GM12878 (cell line): ENCODE measurements at regions not wholly inside any gene's neighbourhood (a gene's known extent, or its start where the extent isn't known, plus 50 kb on each side); places are given as distances from the start of the nearest gene placed in this dataset.

ENCODE experiments used
- ATAC-seq: fragments of 200-7000 bp; cut with Tn5 transposase; 3 replicates; pipeline ENCODE4 v1.9.1; 2020; ENCODE audit warnings: mild to moderate bottlenecking, moderate library complexity
- BruUV-seq: library from RNA; stranded (reverse); fragments of 400-500 nt; replicated peaks from 2 replicates; lab custom pipeline; 2021; lab: Mats Ljungman, UMichigan
- CTCF ChIA-PET: fragments of 300-600 bp; sonication (Branson Sonifier 250); formaldehyde crosslinking; extraction: SDS; loops from one replicate; lab custom pipeline; 2021; ENCODE audit warnings: inconsistent platforms; lab: Yijun Ruan, JAX
- POLR2A ChIA-PET: fragments of 350-600 bp; formaldehyde crosslinking; extraction: SDS; loops from one replicate; lab custom pipeline; 2021; ENCODE audit warnings: inconsistent platforms; lab: Charles Lee
- RAD21 ChIA-PET: fragments of 300-600 bp; sonication (Branson Sonifier 250); formaldehyde crosslinking; loops from one replicate; lab custom pipeline; 2023; ENCODE audit warnings: antibody characterized with exemption; ENCODE audit not compliant: unreplicated experiment; lab: Charles Lee
- SMC1A ChIA-PET: fragments of 300-600 bp; sonication (Branson Sonifier 250); formaldehyde crosslinking; loops from one replicate; lab custom pipeline; 2023; ENCODE audit not compliant: unreplicated experiment, uncharacterized antibody; lab: Charles Lee
- DNase-seq: peaks from one replicate; pipeline ENCODE4 v3.0.0-alpha.2; 2011; ENCODE audit warnings: low read depth, low spot score
- FAIRE-seq: peaks from 3 replicates; lab custom pipeline; 2011; peaks lifted over from hg19 to GRCh38; lab: Jason Lieb, UNC
- H2AFZ ChIP-seq: 2 replicates; pipeline ENCODE4 v1.6.0; 2011; ENCODE audit warnings: low read depth, low read length, control low read depth; ENCODE audit not compliant: control insufficient read depth
- H3K27ac ChIP-seq: 2 replicates; pipeline ENCODE4 v1.5.1; 2011; ENCODE audit warnings: control low read depth; ENCODE audit not compliant: control insufficient read depth, insufficient read depth
- H3K27me3 ChIP-seq, 2 experiments: replicated peaks in 1 of 2; 2 replicates each; pipeline versions ENCODE4 v1.6.0 to v1.6.1; 2011; ENCODE audit warnings: low read length in 1 of 2; ENCODE audit not compliant: control insufficient read depth in 2 of 2, insufficient read depth in 2 of 2
- H3K36me3 ChIP-seq, 2 experiments: 2 replicates each; pipeline ENCODE4 v1.5.1; 2011; ENCODE audit warnings: low read length in 1 of 2; ENCODE audit not compliant: control insufficient read depth in 2 of 2, insufficient read depth in 2 of 2
- H3K4me1 ChIP-seq: 2 replicates; pipeline ENCODE4 v1.6.1; 2011; ENCODE audit warnings: mild to moderate bottlenecking, low read length, moderate library complexity, mixed read lengths; ENCODE audit not compliant: control insufficient read depth, insufficient read depth
- H3K4me2 ChIP-seq: 2 replicates; pipeline ENCODE4 v1.6.0; 2011; ENCODE audit warnings: control low read depth; ENCODE audit not compliant: control insufficient read depth, insufficient read depth
- H3K4me3 ChIP-seq: fragments of 200-600 bp; sonication (generic); 2 replicates; pipeline ENCODE4 v1.5.1; 2016
- H3K79me2 ChIP-seq: 2 replicates; pipeline ENCODE4 v1.6.0; 2011; ENCODE audit warnings: low read length; ENCODE audit not compliant: control insufficient read depth, insufficient read depth
- H3K9ac ChIP-seq: 2 replicates; pipeline ENCODE4 v1.8.0; 2011; ENCODE audit warnings: low read length, control low read depth, mixed read lengths; ENCODE audit not compliant: control insufficient read depth, insufficient read depth
- H3K9me3 ChIP-seq: replicated peaks from 3 replicates; pipeline ENCODE4 v1.5.1; 2011; ENCODE audit warnings: mild to moderate bottlenecking, low read length; ENCODE audit not compliant: control insufficient read depth, insufficient read depth
- H4K20me1 ChIP-seq: 2 replicates; pipeline ENCODE4 v1.6.0; 2011; ENCODE audit not compliant: control insufficient read depth, insufficient read depth
- HCFC1 ChIP-seq: fragments of 150-350 bp; IDR thresholded peaks from 2 replicates; pipeline ENCODE4 v1.6.1; 2014; ENCODE audit warnings: low read length
- IKZF2 ChIP-seq, 2 experiments: fragments of 450-650 bp; IDR thresholded peaks; 2 replicates each; pipeline ENCODE4 v1.6.1; 2017; ENCODE audit warnings: mild to moderate bottlenecking in 2 of 2, moderate library complexity in 2 of 2
- JUNB ChIP-seq: IDR thresholded peaks from 2 replicates; pipeline ENCODE4 v1.6.1; 2016; ENCODE audit warnings: antibody characterized with exemption, mild to moderate bottlenecking
- MXI1 ChIP-seq: fragments of 150-350 bp; IDR thresholded peaks from 2 replicates; pipeline ENCODE4 v1.6.1; 2011; ENCODE audit warnings: low read depth, mild to moderate bottlenecking, inconsistent platforms, low read length, improper control_type of control experiment
- NFIC ChIP-seq: IDR thresholded peaks from 2 replicates; pipeline ENCODE4 v1.6.1; 2012; ENCODE audit warnings: low read depth, mild to moderate bottlenecking, inconsistent platforms, low read length, moderate library complexity
- NR2C1 ChIP-seq: fragments of 450-650 bp; IDR thresholded peaks from 2 replicates; pipeline ENCODE4 v1.6.1; 2017; ENCODE audit warnings: antibody characterized with exemption, mild to moderate bottlenecking, moderate library complexity
- REST ChIP-seq: IDR thresholded peaks from 2 replicates; pipeline ENCODE4 v1.6.1; 2012; ENCODE audit warnings: mild to moderate bottlenecking, low read depth, low read length
- SIN3A ChIP-seq: IDR thresholded peaks from 2 replicates; pipeline ENCODE4 v1.6.1; 2012; ENCODE audit warnings: low read depth, low read length, improper control_type of control experiment
- STAT1 ChIP-seq: fragments of 450-650 bp; conservative IDR thresholded peaks from 2 replicates; pipeline ENCODE4 v1.6.1; 2014; ENCODE audit warnings: antibody characterized with exemption, mild to moderate bottlenecking
- YY1 ChIP-seq: IDR thresholded peaks from 2 replicates; pipeline ENCODE4 v1.6.1; 2011; ENCODE audit warnings: low read depth, mild to moderate bottlenecking, low read length
- ZNF217 ChIP-seq: fragments of 450-650 bp; IDR thresholded peaks from 2 replicates; pipeline ENCODE4 v1.6.1; 2017; ENCODE audit warnings: antibody characterized with exemption, mild to moderate bottlenecking
- WGBS: methylation state at CpG from one replicate; pipeline ENCODE4 v1.1.6; 2016; ENCODE audit warnings: low lambda C conversion rate; ENCODE audit not compliant: insufficient replicate concordance, insufficient coverage; ENCODE audit errors: missing lambda C conversion rate; 5-methylcytosine and 5-hydroxymethylcytosine counted together
- in situ Hi-C: fragments of 300-500 bp; cut with MboI; formaldehyde crosslinking; loops from 9 replicates; pipeline ENCODE4 v1.14.3; 2018; ENCODE audit warnings: mixed read lengths
- intact Hi-C: fragments of 100-400 bp; cut with micrococcal nuclease; formaldehyde crosslinking; loops from one replicate; pipeline ENCODE4 v1.14.2; 2022; ENCODE audit not compliant: unreplicated experiment
- TF ChIP-seq, protein P1 (sequence below): fragments of 450-650 bp; IDR thresholded peaks from 2 replicates; pipeline ENCODE4 v1.6.1; 2016; ENCODE audit warnings: mild to moderate bottlenecking
- TF ChIP-seq, protein P2 (sequence below): fragments of 450-650 bp; IDR thresholded peaks from 2 replicates; pipeline ENCODE4 v1.6.1; 2017; ENCODE audit warnings: borderline replicate concordance
- TF ChIP-seq, protein P3 (sequence below): fragments of 450-650 bp; IDR thresholded peaks from 2 replicates; pipeline ENCODE4 v1.6.1; 2018; ENCODE audit warnings: mild to moderate bottlenecking, low read depth, moderate library complexity; ENCODE audit not compliant: partially characterized antibody

DNA sequence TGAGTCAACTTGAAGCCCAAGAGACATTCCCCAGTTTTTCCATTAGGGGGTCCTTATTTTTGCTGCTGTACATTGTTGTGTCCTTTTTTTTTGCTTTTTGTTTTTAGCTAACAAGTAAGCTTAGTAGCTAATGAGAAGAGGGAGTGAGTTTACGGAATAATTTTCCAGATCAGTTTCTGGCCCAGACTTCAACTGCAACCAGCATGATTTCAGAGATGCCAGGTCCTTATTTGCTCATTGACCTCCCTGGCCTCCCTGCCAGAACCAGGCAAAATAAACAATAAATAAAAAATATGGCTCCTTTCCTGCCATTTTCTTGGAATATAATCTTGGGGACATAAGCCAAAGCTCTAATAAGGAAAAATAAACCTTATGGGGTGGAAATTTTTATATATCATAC, 185.9 kb downstream of the FAT3 start (continued):
- TF ChIP-seq, protein P1, sequence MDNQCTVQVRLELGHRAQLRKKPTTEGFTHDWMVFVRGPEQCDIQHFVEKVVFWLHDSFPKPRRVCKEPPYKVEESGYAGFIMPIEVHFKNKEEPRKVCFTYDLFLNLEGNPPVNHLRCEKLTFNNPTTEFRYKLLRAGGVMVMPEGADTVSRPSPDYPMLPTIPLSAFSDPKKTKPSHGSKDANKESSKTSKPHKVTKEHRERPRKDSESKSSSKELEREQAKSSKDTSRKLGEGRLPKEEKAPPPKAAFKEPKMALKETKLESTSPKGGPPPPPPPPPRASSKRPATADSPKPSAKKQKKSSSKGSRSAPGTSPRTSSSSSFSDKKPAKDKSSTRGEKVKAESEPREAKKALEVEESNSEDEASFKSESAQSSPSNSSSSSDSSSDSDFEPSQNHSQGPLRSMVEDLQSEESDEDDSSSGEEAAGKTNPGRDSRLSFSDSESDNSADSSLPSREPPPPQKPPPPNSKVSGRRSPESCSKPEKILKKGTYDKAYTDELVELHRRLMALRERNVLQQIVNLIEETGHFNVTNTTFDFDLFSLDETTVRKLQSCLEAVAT, result no peak
- TF ChIP-seq IKZF2 (IDR thresholded peaks at IDR 0.05) (no peak), NR2C1 (no peak)
- TF ChIP-seq, protein P2, sequence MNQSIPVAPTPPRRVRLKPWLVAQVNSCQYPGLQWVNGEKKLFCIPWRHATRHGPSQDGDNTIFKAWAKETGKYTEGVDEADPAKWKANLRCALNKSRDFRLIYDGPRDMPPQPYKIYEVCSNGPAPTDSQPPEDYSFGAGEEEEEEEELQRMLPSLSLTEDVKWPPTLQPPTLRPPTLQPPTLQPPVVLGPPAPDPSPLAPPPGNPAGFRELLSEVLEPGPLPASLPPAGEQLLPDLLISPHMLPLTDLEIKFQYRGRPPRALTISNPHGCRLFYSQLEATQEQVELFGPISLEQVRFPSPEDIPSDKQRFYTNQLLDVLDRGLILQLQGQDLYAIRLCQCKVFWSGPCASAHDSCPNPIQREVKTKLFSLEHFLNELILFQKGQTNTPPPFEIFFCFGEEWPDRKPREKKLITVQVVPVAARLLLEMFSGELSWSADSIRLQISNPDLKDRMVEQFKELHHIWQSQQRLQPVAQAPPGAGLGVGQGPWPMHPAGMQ, result no peak

GRCh38 chr11:92411431-92411830, 186.8 kb downstream of the FAT3 start:
- ChIA-PET SMC1A (no interaction called here), POLR2A (no interaction called here)
- 38% methylated on average over 5 of the region's 5 CpGs for WGBS
- TF ChIP-seq MXI1 (no peak), JUNB (no peak), HCFC1 (no peak), REST (no peak), ZNF217 (no peak), SIN3A (no peak), NFIC (no peak), YY1 (no peak), STAT1 (no peak)
- TF ChIP-seq, protein P3, sequence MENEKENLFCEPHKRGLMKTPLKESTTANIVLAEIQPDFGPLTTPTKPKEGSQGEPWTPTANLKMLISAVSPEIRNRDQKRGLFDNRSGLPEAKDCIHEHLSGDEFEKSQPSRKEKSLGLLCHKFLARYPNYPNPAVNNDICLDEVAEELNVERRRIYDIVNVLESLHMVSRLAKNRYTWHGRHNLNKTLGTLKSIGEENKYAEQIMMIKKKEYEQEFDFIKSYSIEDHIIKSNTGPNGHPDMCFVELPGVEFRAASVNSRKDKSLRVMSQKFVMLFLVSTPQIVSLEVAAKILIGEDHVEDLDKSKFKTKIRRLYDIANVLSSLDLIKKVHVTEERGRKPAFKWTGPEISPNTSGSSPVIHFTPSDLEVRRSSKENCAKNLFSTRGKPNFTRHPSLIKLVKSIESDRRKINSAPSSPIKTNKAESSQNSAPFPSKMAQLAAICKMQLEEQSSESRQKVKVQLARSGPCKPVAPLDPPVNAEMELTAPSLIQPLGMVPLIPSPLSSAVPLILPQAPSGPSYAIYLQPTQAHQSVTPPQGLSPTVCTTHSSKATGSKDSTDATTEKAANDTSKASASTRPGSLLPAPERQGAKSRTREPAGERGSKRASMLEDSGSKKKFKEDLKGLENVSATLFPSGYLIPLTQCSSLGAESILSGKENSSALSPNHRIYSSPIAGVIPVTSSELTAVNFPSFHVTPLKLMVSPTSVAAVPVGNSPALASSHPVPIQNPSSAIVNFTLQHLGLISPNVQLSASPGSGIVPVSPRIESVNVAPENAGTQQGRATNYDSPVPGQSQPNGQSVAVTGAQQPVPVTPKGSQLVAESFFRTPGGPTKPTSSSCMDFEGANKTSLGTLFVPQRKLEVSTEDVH, result no peak

More at GRCh38 chr11:92411431-92411830, 186.8 kb downstream of the FAT3 start:
- Histone ChIP-seq H3K4me3 (no peak overlapping the region), H3K4me2 (no peak overlapping the region), H3K9ac (no peak overlapping the region), H3K9me3 (no peaks in the 10 kb centered on the region), H3K27ac (no peak overlapping the region), H3K4me1 (no peaks in the 10 kb centered on the region), H3K27me3 (no peaks in the 10 kb centered on the region), H3K36me3 (no peaks in the 10 kb centered on the region), H2AFZ (no peak overlapping the region), H4K20me1 (no peaks in the 10 kb centered on the region), H3K79me2 (no peaks in the 10 kb centered on the region)
- no TSS peak for BruUV-seq
- intact Hi-C loops (no loop called here), in situ Hi-C loops (no loop called here)
- ChIA-PET CTCF (no interaction called here), RAD21 (no interaction called here)
- no peak for DNase-seq
- FAIRE-seq, result no peak
- ATAC-seq, result no peak
